Smooth muscle cell (in vitro differentiated cells): ENCODE measurements at regions not wholly inside any gene's neighbourhood (a gene's known extent, or its start where the extent isn't known, plus 50 kb on each side); places are given as distances from the start of the nearest gene placed in this dataset.

ENCODE experiments used
- DNase-seq: peaks from one replicate; lab custom pipeline; 2025; ENCODE audit not compliant: unreplicated experiment; lab: John Stamatoyannopoulos, UW
- H2AFZ ChIP-seq: fragments of 200-600 bp; sonication (generic); 2 replicates; pipeline ENCODE4 v1.6.0; 2016; ENCODE audit warnings: antibody characterized with exemption, low read depth, mild to moderate bottlenecking
- H3F3A ChIP-seq: fragments of 200-600 bp; sonication (generic); 2 replicates; pipeline ENCODE4 v1.6.0; 2017; ENCODE audit warnings: antibody characterized with exemption, low read depth
- H3K27ac ChIP-seq: fragments of 200-600 bp; sonication (generic); 2 replicates; pipeline ENCODE4 v1.5.1; 2016; ENCODE audit warnings: low read depth, mild to moderate bottlenecking
- H3K27me3 ChIP-seq: fragments of 200-600 bp; sonication (generic); 2 replicates; pipeline ENCODE4 v1.6.1; 2016; ENCODE audit warnings: low read depth, mild to moderate bottlenecking
- H3K36me3 ChIP-seq: fragments of 200-600 bp; sonication (generic); 2 replicates; pipeline ENCODE4 v1.5.1; 2016; ENCODE audit warnings: low read depth
- H3K4me1 ChIP-seq: fragments of 200-600 bp; sonication (generic); 2 replicates; pipeline ENCODE4 v1.5.1; 2016; ENCODE audit warnings: low read depth
- H3K4me2 ChIP-seq: fragments of 200-600 bp; sonication (generic); 2 replicates; pipeline ENCODE4 v1.6.0; 2016; ENCODE audit warnings: mild to moderate bottlenecking
- H3K4me3 ChIP-seq: fragments of 200-600 bp; sonication (generic); 2 replicates; pipeline ENCODE4 v1.5.1; 2016; ENCODE audit warnings: mild to moderate bottlenecking
- H3K79me2 ChIP-seq: fragments of 200-600 bp; sonication (generic); 2 replicates; pipeline ENCODE4 v1.6.0; 2016; ENCODE audit warnings: low read depth, mild to moderate bottlenecking
- H3K9ac ChIP-seq: fragments of 200-600 bp; sonication (generic); 2 replicates; pipeline ENCODE4 v1.6.0; 2016; ENCODE audit warnings: low read depth
- H3K9me3 ChIP-seq: fragments of 200-600 bp; sonication (generic); replicated peaks from 2 replicates; pipeline ENCODE4 v1.5.1; 2016; ENCODE audit warnings: low read depth
- H4K20me1 ChIP-seq: fragments of 200-600 bp; sonication (generic); 2 replicates; pipeline ENCODE4 v1.6.0; 2016; ENCODE audit warnings: low read depth
- WGBS: methylation state at CpG from one replicate; pipeline ENCODE4 v1.1.7; 2016; ENCODE audit warnings: low lambda C conversion rate; 5-methylcytosine and 5-hydroxymethylcytosine counted together
- TF ChIP-seq, protein P1 (sequence below): fragments of 200-600 bp; sonication (generic); IDR thresholded peaks from 2 replicates; pipeline ENCODE4 v1.5.1; 2017; ENCODE audit warnings: borderline replicate concordance, mild to moderate bottlenecking, antibody characterized with exemption; ENCODE audit not compliant: insufficient read depth, poor library complexity, severe bottlenecking

DNA sequence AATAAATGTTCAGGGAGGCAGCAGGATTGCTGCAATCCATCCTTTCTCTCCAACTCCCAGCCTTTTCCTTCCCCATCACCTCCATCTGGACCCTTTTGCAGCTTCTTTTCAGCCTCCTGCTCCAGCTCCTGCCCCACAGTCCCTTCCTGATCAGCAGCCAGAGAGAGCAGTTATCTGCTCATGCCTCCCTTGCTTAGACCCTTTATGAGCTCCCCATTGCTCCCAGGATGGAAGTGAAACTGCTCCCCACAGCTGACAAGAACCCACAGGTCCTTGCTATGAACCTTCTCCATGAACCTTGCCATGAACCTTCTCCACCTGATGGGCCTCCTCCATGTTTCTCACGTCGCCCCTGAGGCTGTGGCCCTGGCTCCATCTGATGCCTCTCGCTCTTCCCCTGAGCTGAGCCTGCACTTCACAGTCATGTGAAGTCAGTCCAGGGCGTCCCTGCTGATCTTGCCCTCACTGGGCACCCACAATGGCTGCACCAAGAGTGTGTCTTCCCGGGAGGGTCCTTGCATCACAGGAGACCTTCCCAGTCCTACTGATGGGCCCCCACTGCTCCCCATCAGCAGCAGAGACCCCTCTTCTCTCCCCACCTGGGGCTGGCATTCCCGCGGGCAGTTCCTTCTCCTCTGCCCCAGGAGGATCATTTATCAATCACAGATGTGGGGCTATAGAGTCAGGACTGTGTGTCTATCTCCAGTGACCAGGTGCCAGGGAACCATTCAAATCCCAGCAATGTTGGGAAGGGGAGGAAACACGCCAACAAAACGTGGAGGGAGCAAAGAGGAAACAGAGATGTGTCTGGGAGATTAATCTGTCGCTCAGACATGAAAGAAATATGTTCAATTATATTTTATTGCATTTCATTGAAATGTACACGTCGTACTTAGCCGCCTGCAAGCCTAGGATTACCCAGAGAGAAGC, 73.1 kb downstream of the MATN1 start:
- H3K79me2 ChIP-seq: no peaks in the 10 kb centered on the region
- H3K9ac ChIP-seq: no peak overlapping the region
- DNase-seq: no peak
- TF ChIP-seq, protein P1, sequence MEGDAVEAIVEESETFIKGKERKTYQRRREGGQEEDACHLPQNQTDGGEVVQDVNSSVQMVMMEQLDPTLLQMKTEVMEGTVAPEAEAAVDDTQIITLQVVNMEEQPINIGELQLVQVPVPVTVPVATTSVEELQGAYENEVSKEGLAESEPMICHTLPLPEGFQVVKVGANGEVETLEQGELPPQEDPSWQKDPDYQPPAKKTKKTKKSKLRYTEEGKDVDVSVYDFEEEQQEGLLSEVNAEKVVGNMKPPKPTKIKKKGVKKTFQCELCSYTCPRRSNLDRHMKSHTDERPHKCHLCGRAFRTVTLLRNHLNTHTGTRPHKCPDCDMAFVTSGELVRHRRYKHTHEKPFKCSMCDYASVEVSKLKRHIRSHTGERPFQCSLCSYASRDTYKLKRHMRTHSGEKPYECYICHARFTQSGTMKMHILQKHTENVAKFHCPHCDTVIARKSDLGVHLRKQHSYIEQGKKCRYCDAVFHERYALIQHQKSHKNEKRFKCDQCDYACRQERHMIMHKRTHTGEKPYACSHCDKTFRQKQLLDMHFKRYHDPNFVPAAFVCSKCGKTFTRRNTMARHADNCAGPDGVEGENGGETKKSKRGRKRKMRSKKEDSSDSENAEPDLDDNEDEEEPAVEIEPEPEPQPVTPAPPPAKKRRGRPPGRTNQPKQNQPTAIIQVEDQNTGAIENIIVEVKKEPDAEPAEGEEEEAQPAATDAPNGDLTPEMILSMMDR: no peak
- peaks cover 17% of the 10 kb centered on the region for H3K27me3 ChIP-seq
- H3F3A ChIP-seq: no peaks in the 10 kb centered on the region
- H3K4me2 ChIP-seq: no peak overlapping the region
- no peak overlapping the region for H2AFZ ChIP-seq
- H3K4me1 ChIP-seq: peaks cover 9% of the 10 kb centered on the region
- 87% methylated on average over 13 of the region's 13 CpGs for WGBS
- H4K20me1 ChIP-seq: no peaks in the 10 kb centered on the region
- no peak overlapping the region for H3K27ac ChIP-seq
- H3K9me3 ChIP-seq: no peaks in the 10 kb centered on the region
- no peaks in the 10 kb centered on the region for H3K36me3 ChIP-seq
- H3K4me3 ChIP-seq: no peak overlapping the region

DNA sequence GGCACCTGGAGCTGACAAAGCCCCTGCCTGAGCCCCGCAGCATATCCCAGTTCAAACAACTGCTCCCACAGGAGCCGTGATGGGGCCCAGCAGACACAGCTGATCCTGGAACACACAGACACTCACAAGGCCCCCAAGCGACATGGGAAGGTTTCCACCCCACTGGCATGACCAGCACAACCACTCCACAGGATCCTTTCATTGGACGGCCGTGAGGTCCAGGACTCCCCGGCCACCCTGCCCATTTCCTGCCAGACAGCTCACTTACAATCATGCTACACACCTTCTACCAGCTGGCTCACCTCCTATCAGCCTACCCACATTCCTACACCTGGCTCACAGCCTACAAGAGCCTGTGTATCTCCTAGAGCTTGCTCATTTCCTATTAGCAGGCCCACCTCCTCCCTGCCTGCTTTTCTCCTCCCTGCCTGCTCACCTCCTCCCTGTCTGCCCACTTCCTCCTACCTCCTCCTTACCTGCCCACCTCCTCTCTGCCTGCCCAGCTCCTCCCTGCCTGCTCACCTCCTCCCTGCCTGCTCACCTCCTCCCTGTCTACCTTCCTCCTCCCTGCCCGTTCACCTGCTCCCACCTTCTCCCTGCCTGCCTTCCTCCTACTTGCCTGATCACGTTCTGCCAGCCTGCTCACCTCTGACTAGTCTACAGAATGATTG, 73.9 kb downstream of the MATN1 start:
- DNase-seq: no peak
- H3K4me2 ChIP-seq: no peak overlapping the region
- no peak overlapping the region for H3K9ac ChIP-seq
- peaks cover 17% of the 10 kb centered on the region for H3K27me3 ChIP-seq
- H3F3A ChIP-seq: no peaks in the 10 kb centered on the region
- no peaks in the 10 kb centered on the region for H3K79me2 ChIP-seq
- peaks cover 9% of the 10 kb centered on the region for H3K4me1 ChIP-seq
- H3K4me3 ChIP-seq: no peak overlapping the region
- H3K36me3 ChIP-seq: no peaks in the 10 kb centered on the region
- no peak overlapping the region for H2AFZ ChIP-seq
- H3K9me3 ChIP-seq: no peaks in the 10 kb centered on the region
- TF ChIP-seq, protein P1: no peak
- no peaks in the 10 kb centered on the region for H4K20me1 ChIP-seq
- H3K27ac ChIP-seq: no peak overlapping the region
- WGBS: 85% methylated on average over 8 of the region's 8 CpGs

DNA sequence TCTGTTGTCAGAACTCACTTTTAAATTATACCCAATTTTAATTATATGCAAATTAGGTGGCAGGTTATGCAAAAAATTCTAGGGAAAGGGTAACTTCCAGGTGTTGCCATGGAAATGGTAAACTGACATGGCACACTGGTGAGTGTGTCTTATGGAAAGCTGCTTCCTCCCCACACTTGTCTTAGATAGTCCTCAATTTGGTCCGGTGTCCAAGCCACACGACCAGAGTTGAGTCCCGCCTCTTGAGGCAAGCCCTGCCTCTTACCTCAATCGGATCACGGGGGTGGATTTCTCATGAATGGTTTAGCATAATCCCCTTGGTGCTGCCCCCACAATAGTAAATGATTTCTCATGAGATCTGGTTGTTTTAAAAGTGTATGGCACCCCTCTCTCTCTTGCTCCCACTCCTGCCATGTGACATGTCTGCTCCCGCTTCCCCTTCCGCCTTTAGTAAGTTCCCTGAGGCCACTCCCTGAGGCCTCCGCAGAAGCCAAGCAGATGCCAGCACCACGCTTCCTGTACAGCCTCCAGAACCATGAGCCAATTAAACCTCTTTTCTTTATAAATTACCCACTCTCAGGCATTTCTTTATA, 74.9 kb downstream of the MATN1 start:
- no peak overlapping the region for H3K27ac ChIP-seq
- H3F3A ChIP-seq: no peaks in the 10 kb centered on the region
- no peak for DNase-seq
- no peak overlapping the region for H3K9ac ChIP-seq
- no peaks in the 10 kb centered on the region for H3K79me2 ChIP-seq
- no peak overlapping the region for H3K4me3 ChIP-seq
- H3K4me1 ChIP-seq: peaks cover 9% of the 10 kb centered on the region
- H3K4me2 ChIP-seq: no peak overlapping the region
- no peaks in the 10 kb centered on the region for H3K9me3 ChIP-seq
- 85% methylated on average over 9 of the region's 9 CpGs for WGBS
- TF ChIP-seq, protein P1: no peak
- H3K36me3 ChIP-seq: no peaks in the 10 kb centered on the region
- no peaks in the 10 kb centered on the region for H4K20me1 ChIP-seq
- H2AFZ ChIP-seq: no peak overlapping the region
- H3K27me3 ChIP-seq: peaks cover 27% of the 10 kb centered on the region
